HG03439 (cell line): ENCODE measurements at regions not wholly inside any gene's neighbourhood (a gene's known extent, or its start where the extent isn't known, plus 50 kb on each side); places are given as distances from the start of the nearest gene placed in this dataset.
A peak's percentile ranks its signal among the peaks of the same experiment; 100 is the strongest.
"Not testable (repeated sequence)": the region's sequence is repeated elsewhere in the genome, so short reads cannot be mapped to it uniquely, and the experiment has no call there.

Experiments
- ATAC-seq: cut with Tn5 transposase; IDR thresholded peaks from one replicate; pipeline ENCODE4 v1.9.1; 2021; ENCODE audit warnings: mild to moderate bottlenecking, moderate library complexity; ENCODE audit not compliant: unreplicated experiment

DNA sequence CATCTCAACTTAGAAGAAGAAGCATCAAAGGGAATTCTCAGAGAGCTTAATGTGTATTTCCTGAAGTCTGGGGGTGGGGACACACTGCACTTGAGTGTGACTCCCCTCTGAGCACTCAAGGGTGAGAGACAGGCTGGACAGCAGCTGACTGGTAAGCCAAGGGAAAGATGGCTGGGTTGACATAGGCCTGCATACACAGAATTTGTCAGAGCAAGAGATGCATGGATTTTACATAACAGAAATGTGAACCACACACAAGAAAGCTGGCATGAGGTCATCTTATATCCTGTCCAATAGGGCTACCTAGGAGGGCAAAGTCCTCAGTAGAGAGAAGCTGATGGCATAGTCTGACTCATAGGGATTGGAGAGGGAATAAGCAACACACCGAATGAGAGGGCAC, 114.3 kb upstream of the EPB41L4A start:
- no peak for ATAC-seq

GRCh38 chr5:112534067-112534583, 115.0 kb upstream of the EPB41L4A start:
- ATAC-seq, result no peak

GRCh38 chr5:112534611-112535255, 115.7 kb upstream of the EPB41L4A start:
- ATAC-seq, result no peak

DNA sequence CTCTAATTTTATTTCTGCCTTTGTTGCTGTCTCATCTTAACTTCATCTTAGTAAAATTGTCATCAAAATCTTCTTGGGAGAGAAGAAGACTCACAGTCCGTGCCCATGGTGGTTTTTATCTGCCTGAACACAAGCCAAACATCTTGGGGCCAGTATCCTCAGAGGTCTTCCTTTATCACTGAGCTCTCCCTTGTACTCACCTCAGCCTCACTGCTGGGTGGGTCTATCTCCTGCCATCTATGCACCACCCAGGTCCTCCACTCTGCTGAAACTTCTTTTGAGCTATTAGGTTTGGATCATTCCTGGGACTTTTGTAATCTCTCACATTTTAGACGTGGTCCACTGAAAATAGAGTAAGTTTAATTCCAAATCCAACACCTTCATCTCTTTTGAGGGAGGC, 116.3 kb upstream of the EPB41L4A start:
- ATAC-seq, result no peak

DNA sequence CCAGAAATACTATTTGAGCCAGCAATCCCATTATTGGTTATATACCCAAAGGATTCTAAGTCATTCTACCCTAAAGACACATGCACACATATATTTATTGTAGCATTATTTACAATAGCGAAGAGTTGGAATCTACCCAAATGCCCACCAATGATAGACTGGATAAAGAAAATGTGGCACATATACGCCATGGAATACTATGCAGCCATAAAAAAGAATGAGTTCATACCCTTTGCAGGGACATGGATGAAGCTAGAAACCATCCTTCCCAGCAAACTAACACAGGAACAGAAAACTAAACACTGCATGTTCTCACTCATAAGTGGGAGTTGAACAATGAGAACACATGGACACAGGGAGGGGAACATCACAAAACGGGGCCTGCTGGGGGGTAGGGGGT, 125.5 kb upstream of the EPB41L4A start:
- ATAC-seq, result not testable (repeated sequence)

- no peak for ATAC-seq
These were observed 128.0 kb upstream of the EPB41L4A start for GRCh38 chr5:112546946-112547592.

- ATAC-seq, result no peak
These were observed 129.3 kb upstream of the EPB41L4A start for GRCh38 chr5:112548246-112548881.

DNA sequence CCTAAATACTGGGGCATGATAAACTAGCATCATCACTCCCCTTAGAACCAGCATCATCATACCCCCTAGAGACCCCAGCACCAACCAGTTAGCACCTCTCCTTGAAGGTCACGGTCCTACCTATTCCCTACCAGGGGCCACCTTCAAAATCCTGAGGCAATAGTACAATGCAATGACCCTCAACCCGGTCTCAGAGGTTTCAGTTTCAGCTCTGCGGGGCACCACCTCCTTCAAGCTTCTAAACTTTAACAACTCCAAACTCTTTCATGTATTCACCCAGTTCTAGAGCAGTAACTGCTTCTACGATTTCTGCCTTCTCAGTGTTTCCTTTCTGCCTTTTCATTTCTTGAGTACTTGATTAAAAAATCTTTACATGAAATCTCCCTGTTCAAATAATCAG, 130.1 kb upstream of the EPB41L4A start:
- ATAC-seq, result no peak

- no peak for ATAC-seq
These were observed 130.6 kb upstream of the EPB41L4A start for GRCh38 chr5:112549605-112550166.

- peak; percentile 49 for ATAC-seq
These were observed 132.4 kb upstream of the EPB41L4A start for GRCh38 chr5:112551419-112552032.

GRCh38 chr5:112552216-112552615, 133.1 kb upstream of the EPB41L4A start:
- no peak for ATAC-seq

DNA sequence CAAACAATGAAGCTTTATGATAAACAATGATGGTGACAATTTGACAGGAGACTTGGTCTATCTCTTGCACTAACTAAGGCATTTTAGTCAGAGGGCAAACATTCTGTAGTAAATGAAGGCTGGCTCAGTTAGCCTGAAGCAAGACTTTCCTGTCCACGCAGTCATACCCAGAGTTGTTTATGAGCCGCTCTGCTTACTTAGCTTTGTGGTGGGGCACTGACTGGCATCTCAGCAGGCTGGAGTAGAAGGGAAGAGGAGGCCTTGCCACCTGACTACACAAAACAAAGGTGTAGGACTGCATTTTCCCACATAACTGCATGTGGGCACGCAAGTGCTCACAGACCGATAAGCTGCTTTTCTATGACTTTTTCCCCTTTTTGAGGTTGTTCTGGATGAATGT, 133.7 kb upstream of the EPB41L4A start:
- ATAC-seq, result no peak

- ATAC-seq, result no peak
These were observed 135.3 kb upstream of the EPB41L4A start for GRCh38 chr5:112554101-112554977.

DNA sequence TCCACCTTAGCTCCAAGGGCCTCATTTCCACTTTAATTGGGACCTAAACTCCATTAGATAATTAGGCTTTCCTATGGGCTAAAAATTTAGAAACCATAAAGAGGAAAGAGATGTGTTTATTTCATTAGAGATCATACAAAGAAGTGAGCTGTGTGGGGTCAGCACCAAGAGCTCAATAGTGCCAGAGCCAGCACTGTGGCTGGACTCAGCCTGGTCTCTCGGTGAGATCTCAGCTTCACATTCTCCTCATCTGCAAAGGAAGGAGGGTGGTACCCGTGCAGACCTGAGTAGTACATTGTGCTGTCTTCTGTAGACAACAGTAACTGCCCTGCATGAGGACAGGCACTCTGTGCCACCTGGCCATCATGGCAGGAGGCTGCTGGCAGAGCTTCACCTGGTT, 136.1 kb upstream of the EPB41L4A start:
- ATAC-seq, result no peak

GRCh38 chr5:112555691-112556090, 136.6 kb upstream of the EPB41L4A start:
- no peak for ATAC-seq

DNA sequence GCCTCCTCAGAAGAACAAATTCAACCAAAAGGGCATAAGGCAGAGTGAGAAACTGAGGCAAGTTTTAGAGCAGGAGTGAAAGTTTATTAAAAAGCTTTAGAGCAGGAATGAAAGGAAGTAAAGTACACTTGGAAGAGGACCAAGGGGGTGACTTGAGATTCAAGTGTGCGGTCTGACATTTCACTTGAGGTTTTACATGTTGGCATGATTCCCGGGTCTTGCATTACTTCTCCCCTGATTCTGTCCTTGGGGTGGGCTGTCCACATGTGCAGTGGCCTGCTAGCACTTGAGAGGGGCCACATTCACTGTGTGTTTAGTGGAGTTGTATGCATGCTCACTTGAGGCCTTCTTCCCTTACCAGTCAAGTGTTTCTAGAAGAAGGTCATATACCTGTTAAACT, 140.4 kb upstream of the EPB41L4A start:
- ATAC-seq, result not testable (repeated sequence)

- no peak for ATAC-seq
These were observed 141.3 kb upstream of the EPB41L4A start for GRCh38 chr5:112560371-112560770.

- no peak for ATAC-seq
These were observed 144.2 kb upstream of the EPB41L4A start for GRCh38 chr5:112563169-112563826.

GRCh38 chr5:112566251-112566650, 147.2 kb upstream of the EPB41L4A start:
- ATAC-seq, result no peak

- ATAC-seq, result no peak
These were observed 150.5 kb upstream of the EPB41L4A start for GRCh38 chr5:112569596-112569995.
